ENCODE measurements at regions not wholly inside any gene's neighbourhood (a gene's known extent, or its start where the extent isn't known, plus 50 kb on each side); places are given as distances from the start of the nearest gene placed in this dataset.
A peak's percentile ranks its signal among the peaks of the same experiment; 100 is the strongest.

DNA sequence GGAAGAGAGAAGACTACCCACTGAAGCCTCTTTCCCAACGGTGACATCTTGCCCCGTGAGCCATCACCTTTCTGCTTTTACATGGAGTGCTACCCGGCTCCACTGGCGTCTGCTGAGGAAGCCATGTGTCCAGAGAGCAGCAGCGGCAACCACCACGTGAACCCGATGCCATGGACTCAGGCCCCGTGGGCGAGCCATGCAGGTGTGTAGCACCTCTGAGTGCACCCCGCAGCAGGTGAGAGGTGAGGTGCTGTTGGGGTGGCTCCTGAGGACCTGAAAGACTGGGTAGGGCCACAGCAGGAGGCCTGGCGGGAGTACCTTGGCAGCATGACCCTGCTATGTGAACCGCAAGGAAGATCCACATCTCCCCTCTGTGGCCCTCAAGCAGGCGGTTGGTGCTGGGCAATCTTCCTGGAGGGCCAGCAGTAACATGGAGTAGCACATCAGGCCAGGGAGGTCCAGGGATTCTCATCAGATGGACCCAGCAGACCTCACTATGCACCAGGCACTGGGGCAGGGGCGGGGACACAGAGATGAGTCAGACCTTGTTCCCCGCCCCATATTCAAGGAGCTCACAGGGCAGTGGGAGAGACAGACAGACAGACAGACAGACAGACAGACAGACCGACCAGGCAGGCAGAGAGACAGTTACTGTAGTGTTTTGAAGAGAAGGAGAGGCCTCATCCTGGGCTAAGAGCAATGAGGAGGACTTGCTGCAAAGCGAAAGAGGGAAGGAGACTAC lies 129.6 kb downstream of the PAPOLA start:
- H3K4me1 ChIP-seq (ENCODE audit: control insufficient read depth in 4 of 4, insufficient read depth in 4 of 4, low read length in 3 of 4), result no peaks in the 10 kb centered on the region
- H3K36me3 ChIP-seq (ENCODE audit: control insufficient read depth in 4 of 4, insufficient read depth in 3 of 4, low read depth in 1 of 4, low read length in 3 of 4), result no peaks in the 10 kb centered on the region
- WGBS, result 82% methylated on average over 17 of the region's 17 CpGs
- H3K27me3 ChIP-seq (ENCODE audit: control insufficient read depth in 4 of 4, insufficient read depth in 4 of 4, low read length in 3 of 4), result no peaks in the 10 kb centered on the region
- TF ChIP-seq FOXA2 (IDR thresholded peaks at IDR 0.05) (no peak), NR2F2 (IDR thresholded peaks at IDR 0.05) (no peak), RAD21 (IDR thresholded peaks at IDR 0.05) (no peak), RXRA (IDR thresholded peaks at IDR 0.05) (no peak), HNF4G (IDR thresholded peaks at IDR 0.05) (no peak), JUND (IDR thresholded peaks at IDR 0.05) (no peak), HNF4A (conservative IDR thresholded peaks at IDR 0.05) (no peak), TAF1 (conservative IDR thresholded peaks at IDR 0.05) (no peak), FOXA1 (IDR thresholded peaks at IDR 0.05) (no peak)
- TF ChIP-seq, protein P1, sequence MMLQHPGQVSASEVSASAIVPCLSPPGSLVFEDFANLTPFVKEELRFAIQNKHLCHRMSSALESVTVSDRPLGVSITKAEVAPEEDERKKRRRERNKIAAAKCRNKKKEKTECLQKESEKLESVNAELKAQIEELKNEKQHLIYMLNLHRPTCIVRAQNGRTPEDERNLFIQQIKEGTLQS (IDR thresholded peaks at IDR 0.05), result no peak
- TF ChIP-seq, protein P2, sequence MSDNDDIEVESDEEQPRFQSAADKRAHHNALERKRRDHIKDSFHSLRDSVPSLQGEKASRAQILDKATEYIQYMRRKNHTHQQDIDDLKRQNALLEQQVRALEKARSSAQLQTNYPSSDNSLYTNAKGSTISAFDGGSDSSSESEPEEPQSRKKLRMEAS (IDR thresholded peaks at IDR 0.05), result no peak
- no peak overlapping the region for H3K4me3 ChIP-seq (ENCODE audit: low read depth in 1 of 3, low read length in 3 of 3)
- no peak overlapping the region for H3K9ac ChIP-seq (ENCODE audit: low read depth in 1 of 2, low read length in 2 of 2)
- H3K27ac ChIP-seq (ENCODE audit: low read depth in 1 of 2, low read length in 2 of 2), result no peak overlapping the region
- DNase-seq (ENCODE audit: low spot score), result peak; percentile 22
- H3K9me3 ChIP-seq (ENCODE audit: control insufficient read depth in 4 of 4, low read length in 3 of 4), result peaks cover 0 to 6% (median 0%) of the 10 kb centered on the region in 4 donors

DNA sequence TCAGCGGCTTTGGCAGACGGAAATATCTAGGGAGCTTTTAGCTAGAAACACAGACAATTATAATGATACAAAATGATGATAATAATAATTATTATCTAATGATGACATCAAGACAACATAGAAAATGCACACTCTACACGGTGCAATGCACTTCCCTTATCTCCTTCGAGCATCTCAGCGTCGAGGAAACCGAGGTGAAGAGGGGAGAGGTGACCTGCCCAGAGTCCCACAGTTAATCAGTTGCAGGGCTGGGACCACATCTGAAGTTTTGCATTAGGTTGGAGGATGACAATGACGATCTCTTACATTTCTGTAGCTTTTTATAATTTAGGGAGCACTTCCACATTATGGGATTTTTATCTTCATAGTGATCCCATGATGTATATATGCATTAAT lies 130.2 kb downstream of the PAPOLA start:
- TF ChIP-seq HNF4G (IDR thresholded peaks at IDR 0.05), result no peak
- TF ChIP-seq TAF1 (conservative IDR thresholded peaks at IDR 0.05), result no peak
- TF ChIP-seq, protein P3, sequence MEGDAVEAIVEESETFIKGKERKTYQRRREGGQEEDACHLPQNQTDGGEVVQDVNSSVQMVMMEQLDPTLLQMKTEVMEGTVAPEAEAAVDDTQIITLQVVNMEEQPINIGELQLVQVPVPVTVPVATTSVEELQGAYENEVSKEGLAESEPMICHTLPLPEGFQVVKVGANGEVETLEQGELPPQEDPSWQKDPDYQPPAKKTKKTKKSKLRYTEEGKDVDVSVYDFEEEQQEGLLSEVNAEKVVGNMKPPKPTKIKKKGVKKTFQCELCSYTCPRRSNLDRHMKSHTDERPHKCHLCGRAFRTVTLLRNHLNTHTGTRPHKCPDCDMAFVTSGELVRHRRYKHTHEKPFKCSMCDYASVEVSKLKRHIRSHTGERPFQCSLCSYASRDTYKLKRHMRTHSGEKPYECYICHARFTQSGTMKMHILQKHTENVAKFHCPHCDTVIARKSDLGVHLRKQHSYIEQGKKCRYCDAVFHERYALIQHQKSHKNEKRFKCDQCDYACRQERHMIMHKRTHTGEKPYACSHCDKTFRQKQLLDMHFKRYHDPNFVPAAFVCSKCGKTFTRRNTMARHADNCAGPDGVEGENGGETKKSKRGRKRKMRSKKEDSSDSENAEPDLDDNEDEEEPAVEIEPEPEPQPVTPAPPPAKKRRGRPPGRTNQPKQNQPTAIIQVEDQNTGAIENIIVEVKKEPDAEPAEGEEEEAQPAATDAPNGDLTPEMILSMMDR (IDR thresholded peaks at IDR 0.05; ENCODE audit: low read depth, low read length, missing input control), result no peak
- no peak for TF ChIP-seq RAD21 (IDR thresholded peaks at IDR 0.05)
- TF ChIP-seq HNF4A (conservative IDR thresholded peaks at IDR 0.05), result no peak
- no peak for TF ChIP-seq SP1 (IDR thresholded peaks at IDR 0.05)
- no peak for TF ChIP-seq RXRA (IDR thresholded peaks at IDR 0.05)
- TF ChIP-seq, protein P4, sequence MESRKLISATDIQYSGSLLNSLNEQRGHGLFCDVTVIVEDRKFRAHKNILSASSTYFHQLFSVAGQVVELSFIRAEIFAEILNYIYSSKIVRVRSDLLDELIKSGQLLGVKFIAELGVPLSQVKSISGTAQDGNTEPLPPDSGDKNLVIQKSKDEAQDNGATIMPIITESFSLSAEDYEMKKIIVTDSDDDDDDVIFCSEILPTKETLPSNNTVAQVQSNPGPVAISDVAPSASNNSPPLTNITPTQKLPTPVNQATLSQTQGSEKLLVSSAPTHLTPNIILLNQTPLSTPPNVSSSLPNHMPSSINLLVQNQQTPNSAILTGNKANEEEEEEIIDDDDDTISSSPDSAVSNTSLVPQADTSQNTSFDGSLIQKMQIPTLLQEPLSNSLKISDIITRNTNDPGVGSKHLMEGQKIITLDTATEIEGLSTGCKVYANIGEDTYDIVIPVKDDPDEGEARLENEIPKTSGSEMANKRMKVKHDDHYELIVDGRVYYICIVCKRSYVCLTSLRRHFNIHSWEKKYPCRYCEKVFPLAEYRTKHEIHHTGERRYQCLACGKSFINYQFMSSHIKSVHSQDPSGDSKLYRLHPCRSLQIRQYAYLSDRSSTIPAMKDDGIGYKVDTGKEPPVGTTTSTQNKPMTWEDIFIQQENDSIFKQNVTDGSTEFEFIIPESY (IDR thresholded peaks at IDR 0.05), result no peak
- TF ChIP-seq, protein P2 (IDR thresholded peaks at IDR 0.05), result no peak
- TF ChIP-seq, protein P5, sequence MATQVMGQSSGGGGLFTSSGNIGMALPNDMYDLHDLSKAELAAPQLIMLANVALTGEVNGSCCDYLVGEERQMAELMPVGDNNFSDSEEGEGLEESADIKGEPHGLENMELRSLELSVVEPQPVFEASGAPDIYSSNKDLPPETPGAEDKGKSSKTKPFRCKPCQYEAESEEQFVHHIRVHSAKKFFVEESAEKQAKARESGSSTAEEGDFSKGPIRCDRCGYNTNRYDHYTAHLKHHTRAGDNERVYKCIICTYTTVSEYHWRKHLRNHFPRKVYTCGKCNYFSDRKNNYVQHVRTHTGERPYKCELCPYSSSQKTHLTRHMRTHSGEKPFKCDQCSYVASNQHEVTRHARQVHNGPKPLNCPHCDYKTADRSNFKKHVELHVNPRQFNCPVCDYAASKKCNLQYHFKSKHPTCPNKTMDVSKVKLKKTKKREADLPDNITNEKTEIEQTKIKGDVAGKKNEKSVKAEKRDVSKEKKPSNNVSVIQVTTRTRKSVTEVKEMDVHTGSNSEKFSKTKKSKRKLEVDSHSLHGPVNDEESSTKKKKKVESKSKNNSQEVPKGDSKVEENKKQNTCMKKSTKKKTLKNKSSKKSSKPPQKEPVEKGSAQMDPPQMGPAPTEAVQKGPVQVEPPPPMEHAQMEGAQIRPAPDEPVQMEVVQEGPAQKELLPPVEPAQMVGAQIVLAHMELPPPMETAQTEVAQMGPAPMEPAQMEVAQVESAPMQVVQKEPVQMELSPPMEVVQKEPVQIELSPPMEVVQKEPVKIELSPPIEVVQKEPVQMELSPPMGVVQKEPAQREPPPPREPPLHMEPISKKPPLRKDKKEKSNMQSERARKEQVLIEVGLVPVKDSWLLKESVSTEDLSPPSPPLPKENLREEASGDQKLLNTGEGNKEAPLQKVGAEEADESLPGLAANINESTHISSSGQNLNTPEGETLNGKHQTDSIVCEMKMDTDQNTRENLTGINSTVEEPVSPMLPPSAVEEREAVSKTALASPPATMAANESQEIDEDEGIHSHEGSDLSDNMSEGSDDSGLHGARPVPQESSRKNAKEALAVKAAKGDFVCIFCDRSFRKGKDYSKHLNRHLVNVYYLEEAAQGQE (IDR thresholded peaks at IDR 0.05), result no peak
- no peak for TF ChIP-seq FOXA1 (IDR thresholded peaks at IDR 0.05)
- TF ChIP-seq FOXA2 (IDR thresholded peaks at IDR 0.05), result no peak
- no peak for TF ChIP-seq EGR1 (IDR thresholded peaks at IDR 0.05; ENCODE audit: low read depth in 2 of 2)
- TF ChIP-seq JUND (IDR thresholded peaks at IDR 0.05), result no peak
- TF ChIP-seq YY1 (IDR thresholded peaks at IDR 0.05), result no peak
- H3K4me3 ChIP-seq (ENCODE audit: low read depth in 1 of 3, low read length in 3 of 3), result no peak overlapping the region
- H3K27ac ChIP-seq (ENCODE audit: low read depth in 1 of 2, low read length in 2 of 2), result no peak overlapping the region
- no peak overlapping the region for H3K9ac ChIP-seq (ENCODE audit: low read depth in 1 of 2, low read length in 2 of 2)
- WGBS, result 79% methylated on average over 8 of the region's 8 CpGs
- H3K36me3 ChIP-seq (ENCODE audit: control insufficient read depth in 4 of 4, insufficient read depth in 3 of 4, low read depth in 1 of 4, low read length in 3 of 4), result no peaks in the 10 kb centered on the region
- H3K27me3 ChIP-seq (ENCODE audit: control insufficient read depth in 4 of 4, insufficient read depth in 4 of 4, low read length in 3 of 4), result no peaks in the 10 kb centered on the region
- peak; percentile 17 for DNase-seq (ENCODE audit: low spot score)
- no peaks in the 10 kb centered on the region for H3K4me1 ChIP-seq (ENCODE audit: control insufficient read depth in 4 of 4, insufficient read depth in 4 of 4, low read length in 3 of 4)
- H3K9me3 ChIP-seq (ENCODE audit: control insufficient read depth in 4 of 4, low read length in 3 of 4), result peaks cover 0 to 6% (median 0%) of the 10 kb centered on the region in 4 donors
